Stomach (tissue), 8 donors: ENCODE measurements at regions not wholly inside any gene's neighbourhood (a gene's known extent, or its start where the extent isn't known, plus 50 kb on each side); places are given as distances from the start of the nearest gene placed in this dataset.
A peak's percentile ranks its signal among the peaks of the same experiment; 100 is the strongest.

Source experiments
- DNase-seq, 2 donors: peaks; one replicate each; pipeline versions ENCODE4 v3.0.0 to v3.0.0-alpha.2; 2013 to 2019
- H3K27ac ChIP-seq, 5 donors: fragments of 200-600 bp in 4 of 5; sonication (generic) in 4 of 5; one replicate each; pipeline ENCODE4 v1.5.1; 2013 to 2019; ENCODE audit warnings: mild to moderate bottlenecking in 1 of 5, moderate library complexity in 1 of 5
- H3K27me3 ChIP-seq, 3 donors: fragments of 200-600 bp; sonication (generic); one replicate each; pipeline ENCODE4 v1.5.1; 2017 to 2019; ENCODE audit warnings: mixed run types in 1 of 3
- H3K36me3 ChIP-seq, 4 donors: fragments of 200-600 bp; sonication (generic); 1 replicate in 3 of 4; 2 replicates in 1 of 4; pipeline ENCODE4 v1.5.1; 2016 to 2019
- H3K4me1 ChIP-seq, 4 donors: fragments of 200-600 bp; sonication (generic); one replicate each; pipeline ENCODE4 v1.5.1; 2016 to 2019
- H3K4me3 ChIP-seq, 4 donors: fragments of 200-600 bp; sonication (generic) in 3 of 4; one replicate each; pipeline ENCODE4 v1.5.1; 2016 to 2019; ENCODE audit warnings: mild to moderate bottlenecking in 1 of 4
- H3K9me3 ChIP-seq, 4 donors: fragments of 200-600 bp; sonication (generic); one replicate each; pipeline ENCODE4 v1.5.1; 2016 to 2019
- EP300 ChIP-seq: sonication (generic); formaldehyde crosslinking; IDR thresholded peaks from one replicate; pipeline ENCODE4 v1.6.1; 2017; ENCODE audit warnings: antibody characterized with exemption
- POLR2A ChIP-seq, 4 donors: fragments of 450-650 bp; IDR thresholded peaks; one replicate each; pipeline ENCODE4 v1.6.1; 2016; ENCODE audit warnings: antibody characterized with exemption in 4 of 4, control low read depth in 2 of 4, mild to moderate bottlenecking in 1 of 4, moderate library complexity in 1 of 4
- POLR2AphosphoS5 ChIP-seq, 3 donors: sonication (generic); formaldehyde crosslinking; IDR thresholded peaks; one replicate each; pipeline ENCODE4 v1.6.1; 2016; ENCODE audit warnings: antibody characterized with exemption in 3 of 3
- WGBS, 5 donors: extraction: QIAGEN DNeasy Blood & Tissue Kit in 3 of 5; methylation state at CpG; one replicate each; pipeline versions ENCODE4 v1.1.5 to v1.1.7; 2013 to 2018; 5-methylcytosine and 5-hydroxymethylcytosine counted together
- intact Hi-C: fragments of 100-400 bp; cut with DNase I; formaldehyde crosslinking; loops from one replicate; pipeline ENCODE4 v1.15.1; 2023; ENCODE audit warnings: low total_unique reads
- TF ChIP-seq, protein P1 (sequence below), 7 experiments: fragments of 450-650 bp in 4 of 7; fragments of 200-600 bp in 3 of 7; sonication (generic) in 3 of 7; IDR thresholded peaks; one replicate each; pipeline ENCODE4 v1.5.1; 2016 to 2019; ENCODE audit warnings: antibody characterized with exemption in 7 of 7, control low read depth in 2 of 7, mild to moderate bottlenecking in 1 of 7
- donor health status: healthy with polysubstance abuse.
- donor health status: Bipolar disorder and iron deficiency.
- donor health status: healthy.

DNA sequence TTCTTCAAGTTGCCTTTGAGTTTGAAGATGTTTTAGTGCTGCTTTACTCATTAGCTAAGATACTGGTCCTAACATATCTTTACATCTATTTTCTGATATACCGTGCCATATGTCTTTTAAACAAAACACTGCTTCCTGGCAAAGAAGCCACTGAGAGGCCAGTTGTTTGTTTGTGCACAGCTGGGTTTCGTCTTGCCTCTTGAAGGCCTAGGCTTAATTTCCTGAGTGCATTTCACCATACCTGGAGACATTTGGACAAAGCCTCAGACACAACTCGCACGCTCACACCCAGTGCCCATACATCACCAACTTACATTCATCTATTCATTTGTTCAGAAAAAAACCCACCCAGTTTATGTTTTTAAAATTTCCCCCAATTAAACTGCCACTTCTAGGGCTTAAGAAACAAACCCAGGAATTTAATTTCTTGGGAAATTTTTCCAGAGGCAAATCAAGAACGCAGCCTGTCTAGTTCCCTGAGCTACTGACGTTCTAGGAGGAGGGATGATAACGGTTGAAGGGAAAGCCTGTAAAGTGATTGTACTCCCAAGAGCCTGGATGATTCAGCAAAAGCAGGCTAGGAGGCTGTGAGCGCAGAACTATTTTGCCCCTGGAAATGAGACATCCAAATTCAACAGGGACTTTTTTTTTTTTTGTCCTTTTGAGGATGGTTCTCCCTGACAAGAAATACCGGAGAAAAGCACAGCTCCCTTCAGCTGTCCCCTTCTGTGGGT, 77.7 kb downstream of the OLIG3 start:
- Histone ChIP-seq H3K4me3 (no peak overlapping the region), H3K4me1 (peaks cover 0 to 16% (median 4%) of the 10 kb centered on the region in 4 donors), H3K27me3 (no peaks in the 10 kb centered on the region), H3K9me3 (no peaks in the 10 kb centered on the region), H3K27ac (no peak overlapping the region), H3K36me3 (no peaks in the 10 kb centered on the region)
- TF ChIP-seq POLR2A (IDR thresholded peaks at IDR 0.05) (no peak), EP300 (no peak), POLR2AphosphoS5 (IDR thresholded peaks at IDR 0.05) (no peak)
- TF ChIP-seq, protein P1, sequence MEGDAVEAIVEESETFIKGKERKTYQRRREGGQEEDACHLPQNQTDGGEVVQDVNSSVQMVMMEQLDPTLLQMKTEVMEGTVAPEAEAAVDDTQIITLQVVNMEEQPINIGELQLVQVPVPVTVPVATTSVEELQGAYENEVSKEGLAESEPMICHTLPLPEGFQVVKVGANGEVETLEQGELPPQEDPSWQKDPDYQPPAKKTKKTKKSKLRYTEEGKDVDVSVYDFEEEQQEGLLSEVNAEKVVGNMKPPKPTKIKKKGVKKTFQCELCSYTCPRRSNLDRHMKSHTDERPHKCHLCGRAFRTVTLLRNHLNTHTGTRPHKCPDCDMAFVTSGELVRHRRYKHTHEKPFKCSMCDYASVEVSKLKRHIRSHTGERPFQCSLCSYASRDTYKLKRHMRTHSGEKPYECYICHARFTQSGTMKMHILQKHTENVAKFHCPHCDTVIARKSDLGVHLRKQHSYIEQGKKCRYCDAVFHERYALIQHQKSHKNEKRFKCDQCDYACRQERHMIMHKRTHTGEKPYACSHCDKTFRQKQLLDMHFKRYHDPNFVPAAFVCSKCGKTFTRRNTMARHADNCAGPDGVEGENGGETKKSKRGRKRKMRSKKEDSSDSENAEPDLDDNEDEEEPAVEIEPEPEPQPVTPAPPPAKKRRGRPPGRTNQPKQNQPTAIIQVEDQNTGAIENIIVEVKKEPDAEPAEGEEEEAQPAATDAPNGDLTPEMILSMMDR (IDR thresholded peaks at IDR 0.05), result no peak
- WGBS, 5 donors, result 84 to 91% (median 87%) methylated on average over 9 of the region's 9 CpGs
- no peak for DNase-seq
- intact Hi-C loops, result no loop called here

DNA sequence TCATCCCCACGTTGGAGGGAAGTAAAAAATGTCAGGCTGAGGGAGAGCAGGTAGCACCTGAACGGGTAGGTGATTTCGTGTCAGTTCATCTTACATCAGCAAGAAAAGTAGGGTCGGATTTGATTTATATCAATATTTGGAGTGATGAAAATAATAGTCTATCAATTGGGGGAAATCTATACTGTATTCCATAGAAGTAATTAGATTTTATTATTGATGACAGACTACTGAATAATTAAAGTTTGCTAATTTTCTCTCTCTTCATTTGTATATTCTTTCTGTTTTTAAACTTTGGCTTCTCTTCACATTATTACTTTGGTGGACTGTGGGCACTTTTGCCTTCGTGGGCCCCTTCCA, 78.4 kb downstream of the OLIG3 start:
- intact Hi-C loops, result no loop called here
- H3K4me3 ChIP-seq, result peak overlapping the region; percentile 41 to 47 (median 42)

DNA sequence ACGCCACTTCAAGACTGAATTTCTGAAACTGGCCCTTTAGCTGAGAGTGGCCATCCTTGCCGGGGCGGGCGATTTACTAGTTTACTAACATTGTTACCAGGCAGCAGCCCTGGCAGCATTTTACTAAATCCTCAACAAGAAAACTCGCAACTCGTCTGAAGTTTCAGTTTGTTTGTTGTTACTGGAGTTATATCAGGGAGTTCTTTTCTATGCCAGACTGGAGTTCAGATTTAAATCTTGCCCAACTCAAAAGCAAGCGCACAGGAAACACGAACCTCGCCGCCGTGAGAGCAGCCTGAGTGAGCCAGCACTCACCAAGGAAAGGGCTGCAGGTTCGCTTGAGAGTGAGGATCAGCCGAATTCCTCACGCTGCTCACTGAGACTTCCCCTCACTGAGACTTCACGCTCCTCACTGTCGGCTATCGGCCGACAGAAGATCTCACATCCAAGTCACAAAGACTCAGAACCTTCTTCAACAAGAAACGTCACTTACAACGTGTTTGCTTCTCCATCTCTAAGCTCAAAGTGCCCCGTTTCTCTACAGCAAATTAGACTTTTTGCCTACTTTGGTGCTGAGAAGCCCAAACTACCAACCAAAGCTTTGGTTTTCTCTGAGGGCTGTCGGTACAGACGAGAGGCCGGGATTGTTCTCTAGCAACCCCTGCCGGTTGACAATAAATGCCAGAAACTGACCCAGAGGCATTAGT, 78.9 kb downstream of the OLIG3 start:
- H3K27ac ChIP-seq, result peak overlapping the region in 3 of 5 donors; percentile 5 to 69 (median 6)
- DNase-seq, result peak; percentile 65 to 87
- H3K4me1 ChIP-seq, result peaks cover 0 to 16% (median 4%) of the 10 kb centered on the region in 4 donors
- no peak for TF ChIP-seq POLR2AphosphoS5 (IDR thresholded peaks at IDR 0.05)
- TF ChIP-seq, protein P1 (IDR thresholded peaks at IDR 0.05), result peak in 5 of 7 experiments; percentile 46 to 71 (median 51)
- 4 to 9% (median 6%) methylated on average over 25 of the region's 25 CpGs for WGBS, 5 donors
- H3K9me3 ChIP-seq, result no peaks in the 10 kb centered on the region
- intact Hi-C loops, result no loop called here
- no peaks in the 10 kb centered on the region for H3K27me3 ChIP-seq
- peak overlapping the region; percentile 41 to 47 (median 42) for H3K4me3 ChIP-seq
- H3K36me3 ChIP-seq, result no peaks in the 10 kb centered on the region

More for the DNA sequence above, 78.4 kb downstream of the OLIG3 start:
- Histone ChIP-seq H3K4me1 (peaks cover 0 to 16% (median 4%) of the 10 kb centered on the region in 4 donors), H3K27me3 (no peaks in the 10 kb centered on the region), H3K36me3 (no peaks in the 10 kb centered on the region), H3K9me3 (no peaks in the 10 kb centered on the region), H3K27ac (peak overlapping the region in 1 of 5 donors; percentile 69)
- TF ChIP-seq, protein P1 (IDR thresholded peaks at IDR 0.05), result no peak
- TF ChIP-seq POLR2AphosphoS5 (IDR thresholded peaks at IDR 0.05) (no peak), POLR2A (IDR thresholded peaks at IDR 0.05) (no peak), EP300 (no peak)
- WGBS, 5 donors, result 24 to 39% (median 34%) methylated on average over 5 of the region's 5 CpGs
- no peak for DNase-seq

DNA sequence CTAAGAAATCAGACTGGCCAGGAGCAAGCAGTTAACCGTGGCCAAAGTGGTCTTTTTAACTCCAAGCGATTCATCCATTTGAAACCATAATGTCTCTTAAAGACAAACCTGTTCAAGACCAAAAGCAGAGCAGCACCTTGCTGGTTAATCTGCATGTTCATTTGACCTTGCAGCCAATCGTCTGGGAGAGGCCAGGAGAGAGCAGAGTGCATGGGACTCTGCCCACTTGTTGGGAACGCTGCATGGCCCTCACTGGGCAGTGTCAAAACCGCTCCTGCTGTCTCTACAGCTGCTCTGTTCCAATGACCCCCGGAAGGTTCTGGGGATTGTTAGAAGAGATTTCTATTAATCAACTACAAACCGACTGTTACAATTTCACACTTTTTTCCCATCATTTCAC, 79.6 kb downstream of the OLIG3 start:
- Histone ChIP-seq H3K4me3 (peak overlapping the region in 2 of 4 donors; percentile 41 to 43), H3K9me3 (no peaks in the 10 kb centered on the region), H3K4me1 (peaks cover 0 to 16% (median 4%) of the 10 kb centered on the region in 4 donors), H3K36me3 (no peaks in the 10 kb centered on the region), H3K27ac (no peak overlapping the region), H3K27me3 (no peaks in the 10 kb centered on the region)
- DNase-seq, result no peak
- TF ChIP-seq POLR2AphosphoS5 (IDR thresholded peaks at IDR 0.05), result no peak
- TF ChIP-seq, protein P1 (IDR thresholded peaks at IDR 0.05), result no peak
- TF ChIP-seq POLR2A (IDR thresholded peaks at IDR 0.05), result no peak
- 66 to 72% (median 67%) methylated on average over 7 of the region's 7 CpGs for WGBS, 5 donors
- intact Hi-C loops, result no loop called here
